HepG2 (cell line): ENCODE measurements at regions not wholly inside any gene's neighbourhood (a gene's known extent, or its start where the extent isn't known, plus 50 kb on each side); places are given as distances from the start of the nearest gene placed in this dataset.

ENCODE experiments used
- CCDC6 ChIP-seq: sonication (generic); formaldehyde crosslinking; IDR thresholded peaks from 2 replicates; pipeline ENCODE4 v1.8.1; 2022; ENCODE audit warnings: mild to moderate bottlenecking, missing genetic modification reagents, moderate library complexity
- HOMEZ ChIP-seq: IDR thresholded peaks from 2 replicates; pipeline ENCODE4 v1.6.1; 2016; ENCODE audit warnings: low read depth
- JUNB ChIP-seq: sonication (generic); formaldehyde crosslinking; IDR thresholded peaks from 2 replicates; pipeline ENCODE4 v1.8.0; 2022; ENCODE audit warnings: missing genetic modification reagents, mild to moderate bottlenecking, borderline replicate concordance
- MAFK ChIP-seq, 2 experiments: IDR thresholded peaks in 1 of 2; conservative IDR thresholded peaks in 1 of 2; 2 replicates each; pipeline ENCODE4 v1.6.1; 2011; ENCODE audit warnings: improper control_type of control experiment in 2 of 2, low read length in 2 of 2
- NBN ChIP-seq: fragments of 450-650 bp; conservative IDR thresholded peaks from 2 replicates; pipeline ENCODE4 v1.6.1; 2017
- NONO ChIP-seq, 2 experiments: fragments of 450-650 bp in 1 of 2; sonication (generic) in 1 of 2; formaldehyde crosslinking in 1 of 2; IDR thresholded peaks in 1 of 2; conservative IDR thresholded peaks in 1 of 2; 2 replicates each; pipeline versions ENCODE4 v1.6.1 to v1.8.0; 2017 to 2022; ENCODE audit warnings: mild to moderate bottlenecking in 1 of 2, missing genetic modification reagents in 1 of 2, moderate library complexity in 1 of 2
- PAXIP1 ChIP-seq: sonication (generic); formaldehyde crosslinking; conservative IDR thresholded peaks from 2 replicates; pipeline ENCODE4 v1.4.0; 2020; ENCODE audit warnings: mild to moderate bottlenecking, missing genetic modification reagents, moderate library complexity
- PPARG ChIP-seq: conservative IDR thresholded peaks from 2 replicates; pipeline ENCODE4 v1.6.1; 2016; ENCODE audit warnings: missing biosample characterization, missing genetic modification reagents
- TOE1 ChIP-seq: sonication (generic); formaldehyde crosslinking; IDR thresholded peaks from 2 replicates; pipeline ENCODE4 v1.4.0; 2020; ENCODE audit warnings: mild to moderate bottlenecking, missing genetic modification reagents
- ZBTB7A ChIP-seq: sonication (generic); formaldehyde crosslinking; IDR thresholded peaks from 2 replicates; pipeline ENCODE4 v1.8.0; 2022; ENCODE audit warnings: mild to moderate bottlenecking, missing genetic modification reagents
- ZFP82 ChIP-seq: sonication (generic); formaldehyde crosslinking; IDR thresholded peaks from 2 replicates; pipeline ENCODE4 v1.5.1; 2020; ENCODE audit warnings: mild to moderate bottlenecking, missing genetic modification reagents, borderline replicate concordance
- ZFX ChIP-seq: sonication (generic); formaldehyde crosslinking; IDR thresholded peaks from 2 replicates; pipeline ENCODE4 v1.4.0; 2020; ENCODE audit warnings: mild to moderate bottlenecking, low read depth, missing genetic modification reagents, moderate library complexity
- ZNF556 ChIP-seq: sonication (generic); formaldehyde crosslinking; IDR thresholded peaks from 2 replicates; pipeline ENCODE4 v1.4.0; 2020; ENCODE audit warnings: mild to moderate bottlenecking, missing genetic modification reagents, borderline replicate concordance
- ZNF589 ChIP-seq: sonication (generic); formaldehyde crosslinking; conservative IDR thresholded peaks from 2 replicates; pipeline ENCODE4 v1.8.0; 2022; ENCODE audit warnings: mild to moderate bottlenecking, moderate library complexity, missing genetic modification reagents
- ZNF598 ChIP-seq: sonication (generic); formaldehyde crosslinking; IDR thresholded peaks from 2 replicates; pipeline ENCODE4 v1.5.1; 2020; ENCODE audit warnings: mild to moderate bottlenecking, missing genetic modification reagents, borderline replicate concordance
- TF ChIP-seq, protein P1 (sequence below): IDR thresholded peaks from 2 replicates; pipeline ENCODE4 v1.6.1; 2016; ENCODE audit warnings: mild to moderate bottlenecking
- TF ChIP-seq, protein P2 (sequence below): sonication (generic); formaldehyde crosslinking; IDR thresholded peaks from 2 replicates; pipeline ENCODE4 v1.8.0; 2022; ENCODE audit warnings: missing genetic modification reagents, mild to moderate bottlenecking, inconsistent platforms, borderline replicate concordance
- TF ChIP-seq, protein P3 (sequence below): sonication (generic); formaldehyde crosslinking; conservative IDR thresholded peaks from 2 replicates; pipeline ENCODE4 v1.4.0; 2020; ENCODE audit warnings: missing genetic modification reagents

GRCh38 chr1:112803906-112804762 is 89.0 kb upstream of the PPM1J start (continued):
- peak; percentile 44; the same call in 1 of the 2 replicates for TF ChIP-seq ZFX (CRISPR knock-in tag)
- no peak for TF ChIP-seq PPARG (CRISPR knock-in tag)
- TF ChIP-seq, protein P1, sequence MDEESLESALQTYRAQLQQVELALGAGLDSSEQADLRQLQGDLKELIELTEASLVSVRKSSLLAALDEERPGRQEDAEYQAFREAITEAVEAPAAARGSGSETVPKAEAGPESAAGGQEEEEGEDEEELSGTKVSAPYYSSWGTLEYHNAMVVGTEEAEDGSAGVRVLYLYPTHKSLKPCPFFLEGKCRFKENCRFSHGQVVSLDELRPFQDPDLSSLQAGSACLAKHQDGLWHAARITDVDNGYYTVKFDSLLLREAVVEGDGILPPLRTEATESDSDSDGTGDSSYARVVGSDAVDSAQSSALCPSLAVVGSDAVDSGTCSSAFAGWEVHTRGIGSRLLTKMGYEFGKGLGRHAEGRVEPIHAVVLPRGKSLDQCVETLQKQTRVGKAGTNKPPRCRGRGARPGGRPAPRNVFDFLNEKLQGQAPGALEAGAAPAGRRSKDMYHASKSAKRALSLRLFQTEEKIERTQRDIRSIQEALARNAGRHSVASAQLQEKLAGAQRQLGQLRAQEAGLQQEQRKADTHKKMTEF (CRISPR knock-in tag): no peak
- TF ChIP-seq, protein P2, sequence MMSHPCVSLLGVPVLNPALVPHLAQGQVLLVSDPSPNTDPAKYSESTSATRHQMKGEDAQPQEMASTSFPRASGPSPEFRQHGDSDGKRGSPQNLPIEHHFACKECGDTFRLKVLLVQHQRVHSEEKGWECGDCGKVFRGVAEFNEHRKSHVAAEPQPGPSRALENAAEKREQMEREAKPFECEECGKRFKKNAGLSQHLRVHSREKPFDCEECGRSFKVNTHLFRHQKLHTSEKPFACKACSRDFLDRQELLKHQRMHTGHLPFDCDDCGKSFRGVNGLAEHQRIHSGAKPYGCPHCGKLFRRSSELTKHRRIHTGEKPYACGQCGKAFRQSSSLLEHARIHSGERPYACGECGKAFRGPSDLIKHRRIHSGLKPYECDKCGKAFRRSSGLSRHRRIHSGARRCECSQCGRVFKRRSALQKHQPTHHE (CRISPR knock-in tag): no peak
- no peak for TF ChIP-seq TOE1
- no peak for TF ChIP-seq HOMEZ
- TF ChIP-seq NONO (IDR thresholded peaks at IDR 0.05): no peak
- TF ChIP-seq NONO (CRISPR knock-in tag; conservative IDR thresholded peaks at IDR 0.05): 0 out of 2 replicates have a peak, but pooled peaks have one; percentile 25
- TF ChIP-seq PAXIP1 (CRISPR knock-in tag): 0 out of 2 replicates have a peak, but pooled peaks have one; percentile 27
- no peak for TF ChIP-seq JUNB (CRISPR knock-in tag)
- 0 out of 2 replicates have a peak, but pooled peaks have one; percentile 16 for TF ChIP-seq ZNF556
- no peak for TF ChIP-seq CCDC6 (CRISPR knock-in tag)
- TF ChIP-seq ZBTB7A (CRISPR knock-in tag): peak; percentile 92; the same call in 1 of the 2 replicates
- TF ChIP-seq ZNF589 (CRISPR knock-in tag): no peak
- no peak for TF ChIP-seq NBN
- TF ChIP-seq ZNF598 (CRISPR knock-in tag): no peak
- TF ChIP-seq ZFP82: no peak
- TF ChIP-seq, protein P3, sequence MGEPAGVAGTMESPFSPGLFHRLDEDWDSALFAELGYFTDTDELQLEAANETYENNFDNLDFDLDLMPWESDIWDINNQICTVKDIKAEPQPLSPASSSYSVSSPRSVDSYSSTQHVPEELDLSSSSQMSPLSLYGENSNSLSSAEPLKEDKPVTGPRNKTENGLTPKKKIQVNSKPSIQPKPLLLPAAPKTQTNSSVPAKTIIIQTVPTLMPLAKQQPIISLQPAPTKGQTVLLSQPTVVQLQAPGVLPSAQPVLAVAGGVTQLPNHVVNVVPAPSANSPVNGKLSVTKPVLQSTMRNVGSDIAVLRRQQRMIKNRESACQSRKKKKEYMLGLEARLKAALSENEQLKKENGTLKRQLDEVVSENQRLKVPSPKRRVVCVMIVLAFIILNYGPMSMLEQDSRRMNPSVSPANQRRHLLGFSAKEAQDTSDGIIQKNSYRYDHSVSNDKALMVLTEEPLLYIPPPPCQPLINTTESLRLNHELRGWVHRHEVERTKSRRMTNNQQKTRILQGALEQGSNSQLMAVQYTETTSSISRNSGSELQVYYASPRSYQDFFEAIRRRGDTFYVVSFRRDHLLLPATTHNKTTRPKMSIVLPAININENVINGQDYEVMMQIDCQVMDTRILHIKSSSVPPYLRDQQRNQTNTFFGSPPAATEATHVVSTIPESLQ: no peak
- no peak for TF ChIP-seq MAFK (conservative IDR thresholded peaks at IDR 0.05 in 1 of 2, IDR thresholded peaks at IDR 0.05 in 1 of 2; ENCODE audit: low read length in 2 of 2)
